Calu3 (cell line): ENCODE measurements at regions not wholly inside any gene's neighbourhood (a gene's known extent, or its start where the extent isn't known, plus 50 kb on each side); places are given as distances from the start of the nearest gene placed in this dataset.

Experiments
- BruUV-seq: library from RNA; stranded (reverse); fragments of 400-500 nt; replicated peaks from 2 replicates; lab custom pipeline; 2021; lab: Mats Ljungman, UMichigan
- CTCF ChIA-PET: fragments of 300-600 bp; sonication (Branson Sonifier 250); formaldehyde crosslinking; loops from one replicate; lab custom pipeline; 2022; ENCODE audit warnings: antibody characterized with exemption; lab: Charles Lee
- DNase-seq: peaks from one replicate; pipeline ENCODE4 v3.0.0; 2022
- H3K27ac Mint-ChIP-seq: one replicate; pipeline ENCODE4 v1.8.0; 2022; ENCODE audit warnings: mixed read lengths; ENCODE audit not compliant: unreplicated experiment
- H3K27me3 Mint-ChIP-seq: one replicate; pipeline ENCODE4 v1.8.0; 2022; ENCODE audit warnings: mixed read lengths; ENCODE audit not compliant: unreplicated experiment
- H3K36me3 Mint-ChIP-seq: one replicate; pipeline ENCODE4 v1.8.0; 2022; ENCODE audit warnings: mild to moderate bottlenecking, moderate library complexity, mixed read lengths; ENCODE audit not compliant: insufficient read depth, unreplicated experiment
- H3K4me1 Mint-ChIP-seq: one replicate; pipeline ENCODE4 v1.8.0; 2022; ENCODE audit warnings: mild to moderate bottlenecking, low read depth, mixed read lengths; ENCODE audit not compliant: unreplicated experiment
- H3K4me3 Mint-ChIP-seq: one replicate; pipeline ENCODE4 v1.8.0; 2022; ENCODE audit warnings: mild to moderate bottlenecking, low read depth, moderate library complexity, mixed read lengths; ENCODE audit not compliant: unreplicated experiment
- H3K9me3 Mint-ChIP-seq: one replicate; pipeline ENCODE4 v1.8.0; 2022; ENCODE audit warnings: low read depth, mixed read lengths; ENCODE audit not compliant: unreplicated experiment
- CTCF ChIP-seq: fragments of 200-600 bp; IDR thresholded peaks from one replicate; pipeline ENCODE4 v1.8.0; 2022; ENCODE audit warnings: antibody characterized with exemption; ENCODE audit not compliant: unreplicated experiment
- intact Hi-C: fragments of 100-400 bp; cut with micrococcal nuclease; formaldehyde crosslinking; loops from one replicate; pipeline ENCODE4 v1.10.0; 2022; ENCODE audit not compliant: unreplicated experiment

GRCh38 chr12:95607642-95608041 lies 56.4 kb upstream of the USP44 start:
- Mint-ChIP-seq H3K27ac (no peak overlapping the region), H3K4me3 (no peak overlapping the region), H3K9me3 (peaks cover 2% of the 10 kb centered on the region), H3K27me3 (no peaks in the 10 kb centered on the region), H3K4me1 (peaks cover 37% of the 10 kb centered on the region), H3K36me3 (peaks cover 18% of the 10 kb centered on the region)
- intact Hi-C loops: no loop called here
- no peak for TF ChIP-seq CTCF
- DNase-seq: no peak
- CTCF ChIA-PET: interaction anchor here (0.5 to 1.6 kb wide), 4 partner anchors 13 to 336 kb away, joined by 4 to 9 read pairs (median 6); partner anchors contain the start of gene AMDHD1
- BruUV-seq: no TSS peak

GRCh38 chr12:95605875-95606274 lies 54.6 kb upstream of the USP44 start:
- H3K27me3 Mint-ChIP-seq: no peaks in the 10 kb centered on the region
- CTCF ChIA-PET: interaction anchor here (1.0 kb wide), 1 partner anchor 41 kb away, joined by 3 read pairs; no protein-coding TSS in a partner anchor
- BruUV-seq: no TSS peak

GRCh38 chr12:95605087-95605486 lies 53.8 kb upstream of the USP44 start:
- BruUV-seq: no TSS peak
- CTCF ChIA-PET: no interaction called here
- Mint-ChIP-seq H3K27me3 (no peaks in the 10 kb centered on the region), H3K27ac (no peak overlapping the region), H3K4me3 (no peak overlapping the region), H3K9me3 (no peaks in the 10 kb centered on the region), H3K4me1 (peaks cover 17% of the 10 kb centered on the region), H3K36me3 (peaks cover 6% of the 10 kb centered on the region)
- no peak for DNase-seq
- intact Hi-C loops: no loop called here
- no peak for TF ChIP-seq CTCF

More at GRCh38 chr12:95605875-95606274, 54.6 kb upstream of the USP44 start:
- Mint-ChIP-seq H3K9me3 (no peaks in the 10 kb centered on the region), H3K36me3 (peaks cover 6% of the 10 kb centered on the region), H3K4me1 (peaks cover 21% of the 10 kb centered on the region), H3K4me3 (no peak overlapping the region), H3K27ac (no peak overlapping the region)
- TF ChIP-seq CTCF: no peak
- no peak for DNase-seq
- intact Hi-C loops: no loop called here

- no peak overlapping the region for H3K27ac Mint-ChIP-seq
- H3K27me3 Mint-ChIP-seq: no peaks in the 10 kb centered on the region
- CTCF ChIA-PET: no interaction called here
- no peak overlapping the region for H3K4me3 Mint-ChIP-seq
- H3K9me3 Mint-ChIP-seq: no peaks in the 10 kb centered on the region
- peaks cover 4% of the 10 kb centered on the region for H3K36me3 Mint-ChIP-seq
- BruUV-seq: no TSS peak
- TF ChIP-seq CTCF: no peak
- intact Hi-C loops: no loop called here
- peaks cover 13% of the 10 kb centered on the region for H3K4me1 Mint-ChIP-seq
- no peak for DNase-seq
Measured at GRCh38 chr12:95603351-95604145, 52.3 kb upstream of the USP44 start.
